PC-3 (cell line): ENCODE measurements at regions not wholly inside any gene's neighbourhood (a gene's known extent, or its start where the extent isn't known, plus 50 kb on each side); places are given as distances from the start of the nearest gene placed in this dataset.
A peak's percentile ranks its signal among the peaks of the same experiment; 100 is the strongest.

ENCODE experiments used
- ATAC-seq: fragments of 200-7000 bp; cut with Tn5 transposase; 2 replicates; pipeline ENCODE4 v1.9.1; 2020; ENCODE audit warnings: mild to moderate bottlenecking, moderate library complexity
- BruUV-seq: library from RNA; stranded (reverse); fragments of 400-500 nt; replicated peaks from 2 replicates; lab custom pipeline; 2021; lab: Mats Ljungman, UMichigan
- CTCF ChIA-PET: fragments of 300-600 bp; sonication (Branson Sonifier 250); formaldehyde crosslinking; loops from one replicate; lab custom pipeline; 2022; ENCODE audit warnings: antibody characterized with exemption; lab: Charles Lee
- POLR2A ChIA-PET: fragments of 300-600 bp; sonication (Branson Sonifier 250); formaldehyde crosslinking; loops from one replicate; lab custom pipeline; 2022; ENCODE audit warnings: antibody characterized with exemption; ENCODE audit not compliant: unreplicated experiment; lab: Charles Lee
- DNase-seq: peaks from one replicate; pipeline ENCODE4 v3.0.0-alpha.2; 2015
- H2AFZ ChIP-seq: fragments of 300-600 bp; sonication (generic); 2 replicates; pipeline ENCODE4 v1.6.0; 2016; ENCODE audit warnings: antibody characterized with exemption, low read length
- H3F3A ChIP-seq: fragments of 300-600 bp; sonication (generic); one replicate; pipeline ENCODE4 v1.6.0; 2017; ENCODE audit warnings: antibody characterized with exemption, low read length, control low read depth, mild to moderate bottlenecking; ENCODE audit not compliant: unreplicated experiment
- H3K27ac ChIP-seq: fragments of 300-600 bp; sonication (generic); 2 replicates; pipeline ENCODE4 v1.5.1; 2016; ENCODE audit warnings: mild to moderate bottlenecking, low read length
- H3K27me3 ChIP-seq: fragments of 300-600 bp; sonication (generic); 2 replicates; pipeline ENCODE4 v1.6.1; 2016; ENCODE audit warnings: low read length, mixed read lengths
- H3K36me3 ChIP-seq: fragments of 300-600 bp; sonication (generic); 2 replicates; pipeline ENCODE4 v1.6.1; 2016; ENCODE audit warnings: low read depth, mixed run types, low read length, mixed read lengths
- H3K4me1 ChIP-seq: fragments of 300-600 bp; sonication (generic); 2 replicates; pipeline ENCODE4 v1.5.1; 2016; ENCODE audit warnings: low read length; ENCODE audit not compliant: insufficient read depth
- H3K4me2 ChIP-seq: fragments of 300-600 bp; sonication (generic); 2 replicates; pipeline ENCODE4 v1.6.0; 2016; ENCODE audit warnings: low read length
- H3K4me3 ChIP-seq: fragments of 300-600 bp; sonication (generic); 2 replicates; pipeline ENCODE4 v1.5.1; 2016; ENCODE audit warnings: mild to moderate bottlenecking, low read length, mixed read lengths
- H3K79me2 ChIP-seq: fragments of 300-600 bp; sonication (generic); 2 replicates; pipeline ENCODE4 v1.6.1; 2017; ENCODE audit warnings: low read length, mixed read lengths
- H3K9ac ChIP-seq: fragments of 300-600 bp; sonication (generic); 2 replicates; pipeline ENCODE4 v1.6.0; 2016; ENCODE audit warnings: mild to moderate bottlenecking, low read length
- H3K9me2 ChIP-seq: fragments of 300-600 bp; sonication (generic); replicated peaks from 2 replicates; pipeline ENCODE4 v1.6.1; 2016; ENCODE audit warnings: mixed run types, low read length, mixed read lengths
- H3K9me3 ChIP-seq: fragments of 300-600 bp; sonication (generic); 2 replicates; pipeline ENCODE4 v1.6.1; 2016; ENCODE audit warnings: low read length, mixed read lengths
- H4K20me1 ChIP-seq: fragments of 300-600 bp; sonication (generic); 2 replicates; pipeline ENCODE4 v1.6.1; 2016; ENCODE audit warnings: low read length, mixed read lengths
- CTCF ChIP-seq: fragments of 300-600 bp; sonication (generic); conservative IDR thresholded peaks from 2 replicates; pipeline ENCODE4 v1.5.1; 2017; ENCODE audit warnings: antibody characterized with exemption, low read depth, mild to moderate bottlenecking, low read length
- EZH2 ChIP-seq: fragments of 300-600 bp; sonication (generic); IDR thresholded peaks from one replicate; pipeline ENCODE4 v1.6.1; 2017; ENCODE audit warnings: antibody characterized with exemption, mild to moderate bottlenecking, low read length; ENCODE audit not compliant: unreplicated experiment
- EZH2phosphoT487 ChIP-seq: fragments of 300-600 bp; sonication (generic); IDR thresholded peaks from 2 replicates; pipeline ENCODE4 v1.6.1; 2018; ENCODE audit warnings: mild to moderate bottlenecking, antibody characterized with exemption, low read length, borderline replicate concordance
- intact Hi-C: fragments of 100-400 bp; cut with micrococcal nuclease; formaldehyde crosslinking; loops from 2 replicates; pipeline ENCODE4 v1.9.0; 2023

- ChIA-PET POLR2A (no interaction called here), CTCF (interaction anchor here (0.8 kb wide), 1 partner anchor 12 kb away, joined by 4 read pairs; no protein-coding TSS in a partner anchor)
- Histone ChIP-seq H3K4me3 (peak overlapping the region; percentile 37; the same call in 1 of the 2 replicates), H4K20me1 (no peaks in the 10 kb centered on the region), H3K27me3 (no peaks in the 10 kb centered on the region), H3K9me2 (0 out of 2 replicates have a peak, but pooled peaks cover 2% of the 10 kb centered on the region), H3K9ac (peak overlapping the region; percentile 72), H2AFZ (peak overlapping the region; percentile 74), H3K79me2 (no peaks in the 10 kb centered on the region), H3K4me1 (peaks cover 19% of the 10 kb centered on the region), H3K36me3 (no peaks in the 10 kb centered on the region), H3K9me3 (no peaks in the 10 kb centered on the region), H3K4me2 (peak overlapping the region; percentile 74), H3K27ac (peak overlapping the region; percentile 57), H3F3A (no peaks in the 10 kb centered on the region)
- DNase-seq (peak; percentile 73), ATAC-seq (peak; percentile 84)
- intact Hi-C loops, result loop anchor here (1.0 to 10.0 kb wide), 7 partner anchors 48 to 518 kb away; no protein-coding TSS in a partner anchor
- BruUV-seq, result TSS peak; percentile 28
- TF ChIP-seq CTCF (peak; percentile 88), EZH2 (no peak)
Measured at GRCh38 chr6:6724539-6725467, 136.3 kb downstream of the LY86 start.

GRCh38 chr6:6725468-6726209, 137.1 kb downstream of the LY86 start:
- H3K9me3 ChIP-seq, result no peaks in the 10 kb centered on the region
- H3K27ac ChIP-seq, result peak overlapping the region; percentile 57; the same call in 1 of the 2 replicates
- no peak overlapping the region for H2AFZ ChIP-seq
- no peak overlapping the region for H3K4me2 ChIP-seq
- H4K20me1 ChIP-seq, result no peaks in the 10 kb centered on the region
- no peak overlapping the region for H3K4me3 ChIP-seq
- no peaks in the 10 kb centered on the region for H3F3A ChIP-seq
- CTCF ChIA-PET, result no interaction called here
- H3K4me1 ChIP-seq, result peaks cover 21% of the 10 kb centered on the region
- H3K9ac ChIP-seq, result peak overlapping the region; percentile 72; the same call in 1 of the 2 replicates
- POLR2A ChIA-PET, result no interaction called here
- intact Hi-C loops, result loop anchor here (10.0 kb wide), 1 partner anchor 129 kb away; no protein-coding TSS in a partner anchor
- TF ChIP-seq EZH2 (no peak), EZH2phosphoT487 (no peak), CTCF (no peak)
- no TSS peak for BruUV-seq
- DNase-seq (no peak), ATAC-seq (no peak)
- H3K36me3 ChIP-seq, result no peaks in the 10 kb centered on the region
- no peaks in the 10 kb centered on the region for H3K27me3 ChIP-seq
- no peaks in the 10 kb centered on the region for H3K79me2 ChIP-seq
- H3K9me2 ChIP-seq, result 0 out of 2 replicates have a peak, but pooled peaks cover 4% of the 10 kb centered on the region
